AG04450 (cell line): ENCODE measurements at regions not wholly inside any gene's neighbourhood (a gene's known extent, or its start where the extent isn't known, plus 50 kb on each side); places are given as distances from the start of the nearest gene placed in this dataset.

ENCODE experiments used
- CTCF ChIA-PET: fragments of 300-600, 350-600 bp; formaldehyde crosslinking; extraction: SDS; loops from one replicate; lab custom pipeline; 2022; ENCODE audit warnings: antibody characterized with exemption, inconsistent platforms; lab: Charles Lee
- POLR2A ChIA-PET: fragments of 350-600 bp; formaldehyde crosslinking; extraction: SDS; loops from one replicate; lab custom pipeline; 2021; ENCODE audit warnings: antibody characterized with exemption, inconsistent platforms; lab: Yijun Ruan, JAX
- DNase-seq: peaks from one replicate; pipeline ENCODE4 v3.0.0-alpha.2; 2011; ENCODE audit warnings: low read depth, low spot score
- H3K27ac ChIP-seq: one replicate; pipeline ENCODE4 v1.5.1; 2012; ENCODE audit warnings: low read depth, low read length, control low read depth
- H3K27me3 ChIP-seq: one replicate; pipeline ENCODE4 v1.6.0; 2012; ENCODE audit warnings: low read length; ENCODE audit not compliant: control insufficient read depth, insufficient read depth
- H3K4me3 ChIP-seq: 2 replicates; pipeline ENCODE4 v1.5.1; 2011; ENCODE audit warnings: mild to moderate bottlenecking, low read depth, low read length, control low read depth
- H3K9me3 ChIP-seq: 2 replicates; pipeline ENCODE4 v1.5.1; 2012; ENCODE audit warnings: low read length; ENCODE audit not compliant: control insufficient read depth, insufficient read depth
- TF ChIP-seq, protein P1 (sequence below): IDR thresholded peaks from 2 replicates; pipeline ENCODE4 v1.5.1; 2011; ENCODE audit warnings: low read depth, low read length, control low read depth, inconsistent platforms

DNA sequence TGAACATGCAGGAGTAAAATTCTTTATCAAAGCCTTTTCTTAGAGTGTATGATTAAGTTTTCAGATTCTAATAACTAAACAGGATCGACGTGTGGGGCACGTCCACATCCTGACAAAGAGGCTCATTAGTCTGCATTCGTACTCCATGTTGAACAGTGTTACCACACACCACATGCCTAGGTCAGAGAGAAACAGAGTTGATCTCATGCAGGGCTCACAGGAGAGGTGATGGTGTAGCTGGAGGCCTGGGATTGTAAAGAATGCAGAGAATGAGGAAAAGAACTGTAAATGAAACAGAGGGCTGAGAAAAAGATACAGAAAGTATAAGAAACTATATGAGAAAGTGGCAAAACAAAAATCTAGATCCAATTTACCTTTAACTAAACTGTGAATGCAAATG, 632.5 kb downstream of the BCL11A start:
- ChIA-PET POLR2A (no interaction called here), CTCF (no interaction called here)
- no peak overlapping the region for H3K4me3 ChIP-seq
- no peak for DNase-seq
- TF ChIP-seq, protein P1, sequence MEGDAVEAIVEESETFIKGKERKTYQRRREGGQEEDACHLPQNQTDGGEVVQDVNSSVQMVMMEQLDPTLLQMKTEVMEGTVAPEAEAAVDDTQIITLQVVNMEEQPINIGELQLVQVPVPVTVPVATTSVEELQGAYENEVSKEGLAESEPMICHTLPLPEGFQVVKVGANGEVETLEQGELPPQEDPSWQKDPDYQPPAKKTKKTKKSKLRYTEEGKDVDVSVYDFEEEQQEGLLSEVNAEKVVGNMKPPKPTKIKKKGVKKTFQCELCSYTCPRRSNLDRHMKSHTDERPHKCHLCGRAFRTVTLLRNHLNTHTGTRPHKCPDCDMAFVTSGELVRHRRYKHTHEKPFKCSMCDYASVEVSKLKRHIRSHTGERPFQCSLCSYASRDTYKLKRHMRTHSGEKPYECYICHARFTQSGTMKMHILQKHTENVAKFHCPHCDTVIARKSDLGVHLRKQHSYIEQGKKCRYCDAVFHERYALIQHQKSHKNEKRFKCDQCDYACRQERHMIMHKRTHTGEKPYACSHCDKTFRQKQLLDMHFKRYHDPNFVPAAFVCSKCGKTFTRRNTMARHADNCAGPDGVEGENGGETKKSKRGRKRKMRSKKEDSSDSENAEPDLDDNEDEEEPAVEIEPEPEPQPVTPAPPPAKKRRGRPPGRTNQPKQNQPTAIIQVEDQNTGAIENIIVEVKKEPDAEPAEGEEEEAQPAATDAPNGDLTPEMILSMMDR: no peak
- H3K9me3 ChIP-seq: no peaks in the 10 kb centered on the region
- H3K27me3 ChIP-seq: no peaks in the 10 kb centered on the region
- no peak overlapping the region for H3K27ac ChIP-seq

DNA sequence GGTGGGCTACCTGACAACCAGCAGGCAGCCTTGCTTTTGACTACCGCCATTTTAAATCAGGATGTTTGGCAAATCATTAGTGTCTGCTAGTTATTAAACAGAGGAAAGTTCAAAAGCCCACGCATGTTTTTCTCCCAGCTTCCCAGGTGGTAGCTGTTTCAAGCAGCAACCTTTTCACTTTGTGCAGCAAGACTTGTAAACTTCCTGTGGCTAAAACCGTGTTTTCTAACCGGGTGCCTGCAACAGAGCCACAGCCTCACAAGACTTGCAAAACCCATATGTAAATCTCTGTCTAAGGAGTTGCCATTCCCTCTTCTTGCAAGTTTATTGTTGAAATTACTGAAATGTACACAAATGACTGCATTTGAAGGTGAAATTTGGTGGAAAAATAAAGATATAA, 633.1 kb downstream of the BCL11A start:
- ChIA-PET CTCF (no interaction called here), POLR2A (no interaction called here)
- Histone ChIP-seq H3K27ac (no peak overlapping the region), H3K9me3 (no peaks in the 10 kb centered on the region), H3K4me3 (no peak overlapping the region), H3K27me3 (no peaks in the 10 kb centered on the region)
- no peak for DNase-seq
- TF ChIP-seq, protein P1: no peak

DNA sequence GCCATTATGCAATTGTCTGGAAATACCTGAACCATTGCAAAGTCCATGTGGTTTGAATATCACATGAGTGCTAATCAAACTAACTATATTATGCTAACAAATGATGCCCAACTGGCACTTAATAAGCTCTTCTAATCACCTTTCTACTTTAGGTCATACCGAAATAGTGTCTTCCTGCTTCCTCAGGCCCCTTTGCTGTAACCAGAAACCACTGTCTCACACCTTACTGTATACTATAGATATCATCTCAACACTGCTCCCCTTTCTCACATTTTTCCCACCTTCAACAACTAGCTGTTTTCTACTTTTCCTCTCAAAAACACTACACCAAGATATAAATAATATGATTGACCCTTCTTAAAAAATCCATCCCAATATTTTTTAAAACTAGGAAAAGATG, 633.9 kb downstream of the BCL11A start:
- no peak overlapping the region for H3K27ac ChIP-seq
- DNase-seq: no peak
- H3K4me3 ChIP-seq: no peak overlapping the region
- no peaks in the 10 kb centered on the region for H3K27me3 ChIP-seq
- TF ChIP-seq, protein P1: no peak
- ChIA-PET POLR2A (no interaction called here), CTCF (no interaction called here)
- H3K9me3 ChIP-seq: no peaks in the 10 kb centered on the region

DNA sequence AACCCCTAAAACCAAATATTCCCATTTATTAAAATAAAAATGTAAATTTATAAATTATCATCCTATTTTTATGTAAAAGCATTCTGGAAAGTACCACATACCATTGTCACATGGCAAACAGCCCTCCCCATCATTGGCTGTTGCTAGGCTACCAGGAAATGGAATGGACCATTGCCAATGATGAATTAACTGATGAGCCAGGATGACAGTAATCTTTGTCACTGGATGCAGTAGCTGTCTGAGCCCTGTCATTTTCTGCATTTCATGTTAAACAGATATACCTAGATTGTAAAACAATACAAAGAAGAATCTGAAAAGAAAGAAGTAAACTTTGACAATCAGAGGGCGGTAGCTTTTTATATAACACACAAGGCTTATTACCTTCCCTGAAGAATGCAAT, 641.4 kb downstream of the BCL11A start:
- no peaks in the 10 kb centered on the region for H3K27me3 ChIP-seq
- ChIA-PET CTCF (no interaction called here), POLR2A (no interaction called here)
- H3K9me3 ChIP-seq: no peaks in the 10 kb centered on the region
- DNase-seq: no peak
- H3K4me3 ChIP-seq: no peak overlapping the region
- TF ChIP-seq, protein P1: no peak
- H3K27ac ChIP-seq: no peak overlapping the region

DNA sequence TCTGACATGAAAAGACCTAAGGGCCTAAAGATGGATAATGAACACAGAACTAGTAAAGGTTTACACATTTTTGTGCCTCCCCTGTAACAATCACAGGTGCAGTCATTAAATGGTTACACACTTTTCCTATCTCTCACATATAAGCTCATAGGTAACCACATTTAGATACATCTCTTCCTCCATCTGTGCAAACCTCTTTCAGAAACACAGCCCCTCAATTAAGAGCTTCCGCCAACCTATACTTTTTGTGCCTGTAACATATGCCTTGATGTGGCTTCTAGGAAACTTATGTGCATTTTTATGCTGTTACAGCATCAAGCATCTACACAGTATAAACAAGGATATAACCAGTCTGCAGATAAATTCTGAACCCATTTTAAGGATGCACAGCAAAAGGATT, 643.3 kb downstream of the BCL11A start:
- POLR2A ChIA-PET: no interaction called here
- TF ChIP-seq, protein P1: no peak
- CTCF ChIA-PET: no interaction called here

More for the DNA sequence above, 643.3 kb downstream of the BCL11A start:
- DNase-seq: no peak
- Histone ChIP-seq H3K27ac (no peak overlapping the region), H3K27me3 (no peaks in the 10 kb centered on the region), H3K4me3 (no peak overlapping the region), H3K9me3 (no peaks in the 10 kb centered on the region)
